GM12864 (cell line): ENCODE measurements at regions not wholly inside any gene's neighbourhood (a gene's known extent, or its start where the extent isn't known, plus 50 kb on each side); places are given as distances from the start of the nearest gene placed in this dataset.

ENCODE experiments used
- DNase-seq: peaks from one replicate; pipeline ENCODE4 v3.0.0-alpha.2; 2011; ENCODE audit warnings: low read depth
- H3K4me3 ChIP-seq: 2 replicates; pipeline ENCODE4 v1.5.1; 2011; ENCODE audit warnings: mild to moderate bottlenecking, low read depth, low read length, control low read depth
- TF ChIP-seq, protein P1 (sequence below): IDR thresholded peaks from 2 replicates; pipeline ENCODE4 v1.5.1; 2011; ENCODE audit warnings: low read depth, mild to moderate bottlenecking, moderate library complexity, low read length, control low read depth, inconsistent platforms; ENCODE audit errors: missing control alignments

DNA sequence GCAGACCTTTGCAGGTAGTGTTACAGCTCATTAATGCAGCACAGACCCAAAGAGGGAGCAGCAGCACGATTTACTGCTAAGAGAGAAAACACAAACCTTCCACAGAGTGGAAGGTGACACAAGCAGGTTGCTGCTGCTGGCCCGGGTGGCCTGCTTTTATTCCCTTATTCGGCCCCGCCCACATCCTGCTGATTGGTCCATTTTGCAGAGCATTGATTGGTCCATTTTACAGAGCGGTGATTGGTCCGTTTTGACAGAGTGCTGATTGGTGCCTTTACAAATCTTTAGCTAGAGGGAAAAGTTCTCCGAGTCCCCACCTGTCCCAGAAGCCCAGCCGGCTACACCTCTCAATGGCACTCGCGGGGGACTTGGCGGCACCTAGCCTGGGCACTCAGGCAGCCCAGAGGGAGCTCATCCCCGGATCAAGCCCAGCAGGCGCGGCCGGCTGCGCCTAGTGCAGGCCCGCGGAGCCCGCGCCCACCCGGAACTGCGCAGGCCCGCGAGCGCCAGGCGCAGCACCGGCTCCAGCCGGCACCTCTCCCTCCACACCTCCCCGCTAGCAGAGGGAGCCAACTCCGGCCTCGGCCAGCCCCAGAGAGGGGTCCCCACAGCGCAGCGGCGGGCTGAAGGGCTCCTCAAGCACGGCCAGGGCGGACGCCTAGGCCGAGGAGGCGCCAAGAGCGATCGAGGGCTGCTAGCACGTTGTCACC, 825.6 kb upstream of the HS6ST1 start:
- TF ChIP-seq, protein P1, sequence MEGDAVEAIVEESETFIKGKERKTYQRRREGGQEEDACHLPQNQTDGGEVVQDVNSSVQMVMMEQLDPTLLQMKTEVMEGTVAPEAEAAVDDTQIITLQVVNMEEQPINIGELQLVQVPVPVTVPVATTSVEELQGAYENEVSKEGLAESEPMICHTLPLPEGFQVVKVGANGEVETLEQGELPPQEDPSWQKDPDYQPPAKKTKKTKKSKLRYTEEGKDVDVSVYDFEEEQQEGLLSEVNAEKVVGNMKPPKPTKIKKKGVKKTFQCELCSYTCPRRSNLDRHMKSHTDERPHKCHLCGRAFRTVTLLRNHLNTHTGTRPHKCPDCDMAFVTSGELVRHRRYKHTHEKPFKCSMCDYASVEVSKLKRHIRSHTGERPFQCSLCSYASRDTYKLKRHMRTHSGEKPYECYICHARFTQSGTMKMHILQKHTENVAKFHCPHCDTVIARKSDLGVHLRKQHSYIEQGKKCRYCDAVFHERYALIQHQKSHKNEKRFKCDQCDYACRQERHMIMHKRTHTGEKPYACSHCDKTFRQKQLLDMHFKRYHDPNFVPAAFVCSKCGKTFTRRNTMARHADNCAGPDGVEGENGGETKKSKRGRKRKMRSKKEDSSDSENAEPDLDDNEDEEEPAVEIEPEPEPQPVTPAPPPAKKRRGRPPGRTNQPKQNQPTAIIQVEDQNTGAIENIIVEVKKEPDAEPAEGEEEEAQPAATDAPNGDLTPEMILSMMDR: no peak
- DNase-seq: no peak
- H3K4me3 ChIP-seq: no peak overlapping the region

DNA sequence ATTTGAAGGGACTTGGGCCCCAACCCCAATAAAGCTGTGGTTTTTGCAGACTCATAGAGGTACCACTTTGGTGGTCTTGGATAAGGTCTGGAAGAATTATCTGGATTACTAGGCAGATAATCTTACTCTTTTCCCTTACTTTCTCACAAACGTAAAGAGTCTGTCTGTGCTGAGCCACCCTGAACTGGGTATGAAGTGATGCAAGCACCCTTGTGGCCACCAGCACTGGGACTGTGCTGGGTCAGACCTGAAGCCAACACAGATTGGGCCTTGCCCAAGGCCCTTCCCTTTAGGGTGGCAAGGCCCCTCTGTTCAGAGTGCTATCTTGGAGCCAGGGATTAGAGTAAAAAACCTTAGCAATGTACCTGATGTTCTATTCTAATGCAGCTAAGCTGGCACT, 827.0 kb upstream of the RAB6C start:
- no peak for DNase-seq
- H3K4me3 ChIP-seq: no peak overlapping the region
- TF ChIP-seq, protein P1: no peak

DNA sequence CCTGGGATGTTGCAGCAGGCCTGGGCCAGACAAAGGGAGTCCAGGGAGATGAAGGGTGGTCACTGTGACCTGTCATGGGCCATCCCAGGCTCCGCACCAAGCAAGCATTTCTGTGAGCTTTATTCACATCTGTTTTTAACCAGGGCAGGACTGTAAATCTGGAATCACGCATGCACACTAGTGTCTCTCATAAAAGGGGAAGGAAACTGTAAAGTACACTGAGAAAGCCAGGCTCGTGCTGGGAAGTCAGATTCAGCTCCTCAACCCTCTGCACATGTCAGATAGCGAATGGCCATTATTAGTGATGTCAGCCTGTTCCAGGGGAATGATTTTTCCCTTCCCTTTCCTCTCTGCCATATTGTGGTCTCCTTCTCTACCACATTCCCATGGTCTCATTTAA, 818.6 kb upstream of the RAB6C start:
- TF ChIP-seq, protein P1: no peak
- H3K4me3 ChIP-seq: no peak overlapping the region
- DNase-seq: no peak

DNA sequence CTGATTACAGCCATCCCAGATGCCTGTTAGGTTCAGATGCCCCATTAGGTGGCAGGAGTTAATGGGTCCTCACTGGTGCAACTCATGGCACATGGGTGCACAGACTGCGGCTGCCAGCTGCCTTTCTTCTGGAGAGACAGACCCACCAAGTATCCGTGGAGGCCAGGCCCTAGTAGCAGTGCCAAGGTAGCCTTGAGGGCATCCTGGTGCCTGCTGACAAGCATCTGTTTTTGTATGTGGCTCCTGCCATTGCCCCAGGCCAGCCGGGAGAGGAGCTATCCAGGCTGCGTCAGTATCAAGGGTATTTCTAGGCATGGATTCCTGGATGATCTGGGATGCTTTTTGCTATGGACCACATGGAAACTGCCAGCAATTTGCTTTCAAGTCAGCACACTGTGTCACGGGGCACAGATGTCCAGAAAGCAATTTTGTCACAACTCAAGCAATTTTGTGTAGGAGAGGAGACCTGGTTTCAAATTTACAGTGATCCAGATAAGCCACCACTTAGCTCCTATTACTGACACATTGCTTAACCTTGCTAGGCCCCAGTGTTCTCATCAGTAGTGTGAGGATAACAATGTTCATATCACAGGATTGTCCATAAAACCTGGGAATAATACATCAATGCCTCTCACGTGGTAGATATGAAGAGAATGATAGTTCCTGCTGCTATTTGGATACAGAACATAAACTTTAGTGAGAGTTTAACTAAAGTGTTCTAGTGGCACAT, 815.1 kb upstream of the RAB6C start:
- DNase-seq: no peak
- TF ChIP-seq, protein P1: no peak
- no peak overlapping the region for H3K4me3 ChIP-seq

DNA sequence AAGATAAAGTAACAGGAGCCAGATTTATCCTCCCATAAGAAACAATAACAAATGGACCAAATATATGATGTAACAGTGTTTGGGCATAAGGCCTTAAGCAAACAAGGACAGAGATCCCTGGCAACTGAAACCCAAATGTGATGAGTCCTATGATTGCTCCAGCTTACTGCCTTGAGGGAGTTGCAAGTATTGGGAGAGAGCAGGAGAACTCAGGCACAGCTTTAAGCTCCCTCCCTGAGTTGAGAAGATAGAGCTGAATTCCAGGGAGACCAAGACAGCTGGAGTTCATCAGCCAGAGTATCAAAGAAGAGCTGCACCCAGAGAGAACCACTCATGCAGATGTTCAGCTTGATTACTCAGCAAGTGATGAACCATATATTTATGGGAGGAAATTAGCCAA, 814.5 kb upstream of the RAB6C start:
- no peak overlapping the region for H3K4me3 ChIP-seq
- DNase-seq: no peak
- TF ChIP-seq, protein P1: no peak

DNA sequence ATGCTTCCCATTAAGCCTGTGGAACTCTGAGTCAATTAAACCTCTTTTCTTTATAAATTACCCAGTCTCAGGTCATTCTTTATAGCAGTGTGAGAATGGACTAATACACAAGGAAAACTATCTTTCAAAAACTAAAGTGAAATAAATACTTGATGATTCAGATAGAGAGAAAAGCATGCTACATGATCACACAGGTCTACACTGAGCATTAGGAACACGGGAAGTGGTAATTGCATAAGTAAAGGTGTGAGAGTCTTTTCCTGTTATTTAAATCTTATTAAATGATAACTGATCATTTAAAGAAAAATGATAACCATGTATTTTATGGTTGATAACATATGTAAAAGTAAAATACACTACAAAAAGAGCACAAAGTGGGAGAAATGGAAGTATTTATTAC, 812.0 kb upstream of the RAB6C start:
- no peak overlapping the region for H3K4me3 ChIP-seq
- TF ChIP-seq, protein P1: no peak
- DNase-seq: no peak
